ENCODE measurements at regions not wholly inside any gene's neighbourhood (a gene's known extent, or its start where the extent isn't known, plus 50 kb on each side); places are given as distances from the start of the nearest gene placed in this dataset.
A peak's percentile ranks its signal among the peaks of the same experiment; 100 is the strongest.

GRCh38 chr9:10999646-11000045 is 386.8 kb upstream of the PTPRD start:
- no peak for DNase-seq (ENCODE audit: low spot score)

GRCh38 chr9:11001546-11001945 is 388.7 kb upstream of the PTPRD start:
- DNase-seq (ENCODE audit: low spot score): no peak

- DNase-seq (ENCODE audit: low spot score): no peak
Observed at GRCh38 chr9:11002705-11003104, 389.9 kb upstream of the PTPRD start.

DNA sequence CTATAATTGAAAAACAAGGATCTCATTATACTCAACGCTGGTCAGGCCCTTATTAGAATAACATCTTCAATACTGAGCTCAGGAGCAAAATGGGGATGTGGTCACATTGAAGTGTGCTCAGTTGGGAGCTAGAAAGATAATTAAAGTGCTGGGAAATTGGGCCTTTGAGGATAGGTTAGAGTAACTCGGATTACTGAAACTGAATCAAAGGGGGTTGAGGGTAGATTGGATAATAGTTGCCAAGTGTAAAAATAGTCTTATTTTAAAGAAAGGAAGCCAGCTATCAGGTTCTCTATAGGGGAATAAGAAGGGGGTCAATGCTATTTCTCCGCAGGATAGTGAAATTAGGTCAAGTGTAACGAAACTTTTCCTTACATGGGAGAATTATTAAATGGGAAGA is 391.0 kb upstream of the PTPRD start:
- DNase-seq (ENCODE audit: low spot score): no peak

DNA sequence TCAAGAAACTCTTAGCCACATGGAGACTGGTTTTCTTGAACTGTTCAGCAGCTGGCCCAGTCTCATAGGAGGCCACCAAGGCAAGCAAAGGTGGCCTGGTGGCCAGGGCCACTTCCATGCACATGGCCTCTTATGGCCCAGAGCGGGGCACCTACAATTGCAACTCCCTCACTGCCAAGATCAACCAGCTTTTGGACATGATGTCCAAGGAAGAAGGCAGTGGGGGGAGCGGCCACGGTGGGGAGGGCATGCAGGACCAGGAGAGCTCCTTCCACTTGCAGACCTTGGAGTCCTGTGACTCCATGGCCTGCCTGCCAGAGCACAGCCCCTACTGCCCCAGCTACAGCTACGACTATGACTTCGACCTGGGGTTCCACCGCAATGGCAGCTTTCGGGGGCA is 398.9 kb upstream of the PTPRD start:
- no peak for DNase-seq (ENCODE audit: low spot score)

- DNase-seq (ENCODE audit: low spot score): no peak
Observed at GRCh38 chr9:11016081-11016480, 403.3 kb upstream of the PTPRD start.

- no peak for DNase-seq (ENCODE audit: low spot score)
Observed at GRCh38 chr9:11023201-11023600, 410.4 kb upstream of the PTPRD start.

DNA sequence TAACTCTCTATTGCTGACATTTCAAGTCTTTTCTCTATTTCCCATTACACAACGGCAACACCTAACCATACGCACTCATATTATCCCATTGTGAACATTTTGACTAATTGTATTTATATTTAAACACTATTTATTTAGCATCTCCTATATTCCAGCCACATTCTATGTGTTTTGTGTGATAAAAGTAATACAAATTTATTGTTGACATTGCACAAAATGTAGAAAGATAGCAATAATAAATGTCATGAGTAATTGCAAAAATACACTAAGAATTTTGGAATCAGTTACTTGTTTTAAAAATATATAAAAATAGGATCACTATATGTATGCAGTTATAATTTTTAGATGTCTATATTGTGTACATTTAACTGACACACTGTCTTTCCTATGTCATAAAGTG is 413.0 kb upstream of the PTPRD start:
- no peak for DNase-seq (ENCODE audit: low spot score)

DNA sequence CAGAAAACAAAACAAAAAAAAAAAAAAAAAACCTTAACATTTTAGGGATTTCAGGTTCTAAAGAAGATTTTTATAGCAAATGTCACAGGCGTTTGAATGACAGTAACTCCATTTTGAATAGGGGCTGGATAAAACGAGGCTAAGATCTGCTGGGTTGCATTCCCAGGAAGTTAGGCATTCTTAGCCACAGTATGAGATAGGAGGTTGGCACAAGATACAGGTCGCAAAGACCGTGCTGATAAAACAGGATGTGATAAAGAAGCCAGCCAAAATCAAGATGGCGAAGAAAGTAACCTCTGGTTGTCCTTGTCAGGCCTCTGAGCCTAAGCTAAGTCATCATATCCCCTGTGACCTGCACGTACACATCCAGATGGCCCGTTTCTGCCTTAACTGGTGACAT is 425.6 kb upstream of the PTPRD start:
- DNase-seq (ENCODE audit: low spot score): no peak

GRCh38 chr9:11039006-11039405 is 426.2 kb upstream of the PTPRD start:
- no peak for DNase-seq (ENCODE audit: low spot score)

DNA sequence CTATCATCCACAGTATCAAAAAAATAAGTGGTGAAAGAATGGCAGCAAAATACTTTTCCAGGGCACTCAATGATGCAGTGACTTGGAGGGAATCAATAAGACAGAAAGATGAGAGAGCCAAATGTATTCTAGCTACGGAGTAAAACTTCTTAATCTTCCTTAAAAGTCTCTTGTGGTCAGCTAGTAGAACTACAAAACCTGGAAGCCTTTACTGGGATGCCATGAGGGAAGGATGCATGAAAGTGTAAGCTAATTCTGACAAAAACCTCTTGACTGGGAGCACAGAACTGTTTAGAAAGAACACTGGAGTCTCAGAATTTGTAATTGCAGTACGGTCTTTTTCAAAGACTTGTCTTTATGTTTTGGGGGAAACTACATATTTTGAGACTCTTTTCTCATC is 432.8 kb upstream of the PTPRD start:
- no peak for DNase-seq (ENCODE audit: low spot score)

- no peak for DNase-seq (ENCODE audit: low spot score)
Observed at GRCh38 chr9:11063263-11063662, 450.5 kb upstream of the PTPRD start.

DNA sequence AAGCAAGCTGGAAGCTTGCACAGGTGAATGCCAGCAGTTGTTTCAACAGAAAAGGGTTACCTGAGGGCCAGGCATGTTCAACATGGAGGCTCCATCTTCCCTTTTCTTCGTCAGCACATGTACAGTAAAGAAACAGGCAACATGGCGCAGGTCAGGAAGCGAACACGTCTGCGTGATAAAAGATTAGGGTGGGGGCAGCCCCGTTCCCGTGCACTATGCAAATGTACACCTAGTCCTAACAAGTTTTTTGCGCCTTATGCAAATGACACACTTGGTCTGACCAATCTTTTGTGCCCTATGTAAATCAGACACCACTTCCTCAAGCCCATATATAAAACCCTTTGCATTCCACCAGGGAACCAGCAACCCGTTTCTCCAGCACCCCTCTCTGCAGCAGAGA is 452.1 kb upstream of the PTPRD start:
- DNase-seq (ENCODE audit: low spot score): peak; percentile 87

DNA sequence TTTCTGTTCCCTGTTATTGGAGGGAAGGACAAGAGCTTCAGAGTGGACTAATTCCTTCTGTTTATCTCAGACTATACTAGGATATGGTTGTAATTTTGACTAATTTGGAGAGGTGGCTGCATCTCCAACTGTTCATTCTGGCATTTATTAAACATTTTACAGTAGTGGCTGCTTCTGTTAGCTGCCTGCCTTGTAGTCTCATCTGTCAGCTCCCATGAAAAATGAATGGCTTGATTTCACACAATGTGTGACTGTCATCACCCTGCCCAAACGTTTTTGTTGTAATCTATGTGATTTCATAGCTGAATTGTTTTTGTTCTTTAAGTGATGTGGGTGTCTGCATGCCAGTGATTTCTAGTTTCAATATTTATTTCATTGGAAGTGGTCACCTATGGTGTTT is 459.4 kb upstream of the PTPRD start:
- DNase-seq (ENCODE audit: low spot score): no peak

DNA sequence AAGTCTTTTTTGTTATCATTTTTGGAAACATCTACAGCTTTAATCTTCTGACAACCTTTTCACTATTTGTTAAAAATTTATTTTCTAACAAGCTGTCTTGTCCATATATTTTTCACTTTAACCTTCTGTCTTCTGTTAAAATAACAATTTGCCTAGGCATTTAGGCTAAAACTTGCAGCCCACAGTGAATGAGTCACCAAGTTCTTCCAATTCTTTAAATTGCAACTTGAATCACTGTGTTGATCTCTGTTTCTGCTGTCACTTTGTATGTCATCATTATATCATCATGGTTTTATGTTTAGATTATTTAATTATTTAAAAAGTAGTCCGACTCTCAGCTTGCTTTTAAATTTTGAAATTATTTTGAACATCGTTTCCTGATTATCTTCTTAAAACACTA is 473.8 kb upstream of the PTPRD start:
- no peak for DNase-seq (ENCODE audit: low spot score)

DNA sequence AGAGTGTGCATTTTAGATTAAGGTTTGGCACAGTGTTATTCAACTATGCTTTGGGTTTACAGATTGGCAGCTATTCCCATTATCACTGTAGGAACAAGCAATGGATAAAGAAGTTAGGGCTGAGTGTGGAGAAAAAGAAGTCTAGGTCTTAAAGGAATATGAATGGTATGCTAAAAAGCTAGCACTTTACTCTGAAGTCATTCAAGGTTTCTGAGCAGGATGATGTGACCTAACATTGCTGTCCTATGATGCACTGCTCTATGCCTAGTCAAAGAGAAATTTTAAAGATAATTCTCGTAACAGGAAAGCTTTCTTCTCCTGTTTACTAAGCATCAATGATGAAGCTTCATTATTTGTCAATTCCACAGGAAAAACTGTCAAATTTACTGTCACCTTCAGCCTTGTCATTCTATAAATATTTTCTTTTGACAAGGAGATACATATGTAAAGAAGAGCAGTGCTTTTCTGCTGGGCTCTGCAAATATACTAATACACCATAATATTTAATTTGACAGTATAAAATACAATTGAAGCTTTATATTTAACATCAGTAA is 476.1 kb upstream of the PTPRD start:
- no peak for DNase-seq (ENCODE audit: low spot score)

- DNase-seq (ENCODE audit: low spot score): no peak
Observed at GRCh38 chr9:11092974-11093373, 480.2 kb upstream of the PTPRD start.

- DNase-seq (ENCODE audit: low spot score): no peak
Observed at GRCh38 chr9:11097020-11097419, 484.2 kb upstream of the PTPRD start.

GRCh38 chr9:11103525-11103924 is 490.7 kb upstream of the PTPRD start:
- no peak for DNase-seq (ENCODE audit: low spot score)

DNA sequence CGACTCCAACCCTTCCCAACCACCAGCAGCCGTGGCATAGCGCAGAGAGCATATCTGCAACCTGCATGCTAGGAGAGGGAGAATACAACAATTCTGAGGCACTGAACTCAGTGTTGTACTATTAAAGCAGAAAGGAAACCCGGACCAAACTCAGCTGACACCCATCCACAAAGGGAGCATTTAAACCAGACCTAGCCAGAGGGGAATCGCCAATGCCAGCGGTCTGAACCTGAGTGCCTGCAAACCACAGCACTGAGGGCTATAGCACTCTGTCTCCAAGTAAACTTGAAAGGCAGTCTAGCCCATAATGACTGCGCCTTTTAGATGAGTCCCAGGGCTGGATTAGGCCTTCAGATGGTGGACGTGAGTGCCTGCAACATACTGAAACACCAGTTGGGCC is 494.4 kb upstream of the PTPRD start:
- no peak for DNase-seq (ENCODE audit: low spot score)

- DNase-seq (ENCODE audit: low spot score): no peak
Observed at GRCh38 chr9:11128156-11128555, 515.4 kb upstream of the PTPRD start.

DNA sequence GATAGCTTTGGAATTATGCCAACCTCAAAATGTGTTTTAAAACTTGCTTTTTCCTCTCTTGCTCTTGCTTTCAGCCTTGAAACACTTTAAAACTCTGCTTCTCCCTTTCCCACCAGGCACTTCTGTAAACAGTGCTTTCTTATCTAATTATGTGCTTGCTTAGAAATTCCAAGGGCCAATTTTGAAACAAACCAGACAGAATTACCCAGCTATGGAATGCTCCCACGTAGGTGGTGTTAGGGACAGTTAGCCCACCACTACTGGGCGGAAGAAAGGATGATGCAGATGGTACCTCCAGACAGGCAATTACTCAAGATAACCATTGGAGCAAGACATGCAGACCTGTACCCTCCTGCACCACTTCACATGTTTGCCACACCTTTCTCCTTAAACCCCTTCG is 523.0 kb upstream of the PTPRD start:
- no peak for DNase-seq (ENCODE audit: low spot score)

GRCh38 chr9:11141357-11141756 is 528.6 kb upstream of the PTPRD start:
- no peak for DNase-seq (ENCODE audit: low spot score)

DNA sequence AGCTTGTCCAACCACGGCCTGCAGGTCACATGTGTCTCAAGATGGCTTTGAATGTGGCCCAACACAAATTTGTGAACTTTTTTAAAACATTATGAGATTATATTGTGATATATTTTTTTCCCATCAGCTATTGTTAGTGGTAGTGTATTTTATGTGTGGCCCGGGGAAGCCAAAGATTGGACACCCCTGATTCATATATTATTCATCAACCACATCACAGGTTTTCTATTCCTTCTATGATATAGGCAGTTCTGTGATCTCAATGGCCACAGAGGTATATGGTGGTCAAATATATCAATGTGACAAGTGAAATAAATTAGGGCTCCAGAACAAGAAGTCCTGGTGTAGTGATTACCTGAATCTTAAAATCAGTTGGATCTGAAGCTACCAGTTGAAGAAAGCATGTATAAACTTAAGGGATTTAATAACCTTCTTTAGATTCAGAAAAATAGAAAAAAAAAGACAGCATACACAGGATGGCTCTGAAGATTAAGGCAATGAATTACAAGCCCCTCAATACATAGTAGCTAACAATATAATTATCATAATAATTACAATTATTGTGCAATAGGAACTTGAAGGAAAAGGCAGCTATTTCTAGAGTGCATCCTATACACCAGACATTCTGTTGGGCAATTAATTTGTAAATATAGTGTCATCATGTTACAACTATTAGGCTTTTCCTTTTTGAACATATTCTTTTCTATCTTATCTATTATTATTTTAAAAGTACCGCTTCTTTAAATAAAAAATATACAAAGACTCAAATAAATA is 530.4 kb upstream of the PTPRD start:
- DNase-seq (ENCODE audit: low spot score): peak; percentile 1

Measured in SW480 (cell line).